HCT116 (cell line): ENCODE measurements at regions not wholly inside any gene's neighbourhood (a gene's known extent, or its start where the extent isn't known, plus 50 kb on each side); places are given as distances from the start of the nearest gene placed in this dataset.

Experiments used
- ATAC-seq: fragments of 200-7000 bp; cut with Tn5 transposase; 2 replicates; pipeline ENCODE4 v1.9.1; 2020; ENCODE audit warnings: mild to moderate bottlenecking, moderate library complexity
- BruUV-seq: library from RNA; stranded (reverse); fragments of 400-500 nt; replicated peaks from 2 replicates; lab custom pipeline; 2021; lab: Mats Ljungman, UMichigan
- CTCF ChIA-PET: fragments of 300-600 bp; sonication (Branson Sonifier 250); formaldehyde crosslinking; loops from one replicate; lab custom pipeline; 2021; ENCODE audit warnings: antibody characterized with exemption; lab: Charles Lee
- POLR2A ChIA-PET: fragments of 300-600, 350-600 bp; sonication (Branson Sonifier 250); formaldehyde crosslinking; loops from one replicate; lab custom pipeline; 2021; ENCODE audit warnings: antibody characterized with exemption; lab: Charles Lee
- RAD21 ChIA-PET, 2 experiments: fragments of 300-600 bp; sonication (Branson Sonifier 250); formaldehyde crosslinking; loops; one replicate each; lab custom pipeline; 2023; ENCODE audit warnings: low total read pairs in 2 of 2; ENCODE audit not compliant: uncharacterized antibody in 2 of 2, unreplicated experiment in 2 of 2, low non-redundant PET in 1 of 2; lab: Charles Lee
- DNase-seq: peaks from one replicate; pipeline ENCODE4 v3.0.0-alpha.2; 2010; ENCODE audit warnings: low read depth, low spot score
- H2AFZ ChIP-seq: fragments of 200-600 bp; shearing (Covaris generic), sonication (generic); 2 replicates; pipeline ENCODE4 v1.6.1; 2017; ENCODE audit warnings: low read depth, mixed run types, mixed read lengths, antibody characterized with exemption, low read length; ENCODE audit not compliant: poor library complexity, severe bottlenecking
- H3K27ac ChIP-seq: 2 replicates; pipeline ENCODE4 v1.5.1; 2012; ENCODE audit warnings: low read depth, low read length
- H3K27me3 ChIP-seq: fragments of 200-600 bp; sonication (generic); 2 replicates; pipeline ENCODE4 v1.6.1; 2016; ENCODE audit warnings: mixed run types, low read length, mixed read lengths; ENCODE audit not compliant: insufficient read depth
- H3K36me3 ChIP-seq, 2 experiments: fragments of 200-500 bp in 1 of 2; fragments of 200-600 bp in 1 of 2; sonication (Bioruptor generic) in 1 of 2; sonication (generic) in 1 of 2; 2 replicates each; pipeline versions ENCODE4 v1.5.1 to v1.6.1; 2014 to 2016; ENCODE audit warnings: low read length in 2 of 2, inconsistent platforms in 1 of 2, mixed read lengths in 1 of 2, mixed run types in 1 of 2; ENCODE audit not compliant: insufficient read depth in 2 of 2, control insufficient read depth in 1 of 2
- H3K4me1 ChIP-seq, 2 experiments: fragments of 200-600 bp in 1 of 2; sonication (generic) in 1 of 2; 2 replicates each; pipeline versions ENCODE4 v1.5.1 to v1.6.1; 2012 to 2017; ENCODE audit warnings: low read length in 2 of 2, inconsistent platforms in 1 of 2, mild to moderate bottlenecking in 1 of 2, mixed read lengths in 1 of 2, mixed run types in 1 of 2, moderate library complexity in 1 of 2; ENCODE audit not compliant: insufficient read depth in 2 of 2, control insufficient read depth in 1 of 2
- H3K4me2 ChIP-seq: fragments of 200-600 bp; sonication (generic); 2 replicates; pipeline ENCODE4 v1.6.1; 2017; ENCODE audit warnings: mixed run types, low read length, mixed read lengths
- H3K4me3 ChIP-seq, 2 experiments: fragments of 200-600 bp in 1 of 2; sonication (generic) in 1 of 2; replicated peaks in 1 of 2; 2 replicates each; pipeline ENCODE4 v1.5.1; 2011 to 2016; ENCODE audit warnings: low read length in 2 of 2, control low read depth in 1 of 2, low read depth in 1 of 2, mild to moderate bottlenecking in 1 of 2, mixed read lengths in 1 of 2, mixed run types in 1 of 2
- H3K79me2 ChIP-seq: fragments of 200-600 bp; sonication (generic); 2 replicates; pipeline ENCODE4 v1.6.1; 2017; ENCODE audit warnings: mild to moderate bottlenecking, mixed run types, low read length, moderate library complexity, mixed read lengths; ENCODE audit not compliant: insufficient read depth
- H3K9ac ChIP-seq: fragments of 200-600 bp; sonication (generic); 2 replicates; pipeline ENCODE4 v1.6.1; 2016; ENCODE audit warnings: low read length, mixed read lengths
- H3K9me2 ChIP-seq: fragments of 200-600 bp; sonication (generic), shearing (Covaris generic); 2 replicates; pipeline ENCODE4 v1.6.1; 2017; ENCODE audit warnings: mixed run types, mild to moderate bottlenecking, moderate library complexity; ENCODE audit not compliant: insufficient read depth
- H3K9me3 ChIP-seq, 2 experiments: fragments of 200-500 bp in 1 of 2; fragments of 200-600 bp in 1 of 2; sonication (Bioruptor generic) in 1 of 2; sonication (generic) in 1 of 2; 2 replicates each; pipeline ENCODE4 v1.6.1; 2014 to 2017; ENCODE audit warnings: low read length in 2 of 2, mixed read lengths in 2 of 2, inconsistent platforms in 1 of 2, low read depth in 1 of 2, mild to moderate bottlenecking in 1 of 2, mixed run types in 1 of 2, moderate library complexity in 1 of 2; ENCODE audit not compliant: control insufficient read depth in 1 of 2, insufficient read depth in 1 of 2
- H4K20me1 ChIP-seq: fragments of 200-600 bp; sonication (generic), shearing (Covaris generic); 2 replicates; pipeline ENCODE4 v1.6.1; 2017; ENCODE audit warnings: mixed run types, mild to moderate bottlenecking, moderate library complexity; ENCODE audit not compliant: insufficient read depth
- ATF3 ChIP-seq: IDR thresholded peaks from 2 replicates; pipeline ENCODE4 v1.6.1; 2012
- EZH2 ChIP-seq: fragments of 200-600 bp; sonication (generic); IDR thresholded peaks from 2 replicates; pipeline ENCODE4 v1.6.1; 2017; ENCODE audit warnings: antibody characterized with exemption, mixed run types
- EZH2phosphoT487 ChIP-seq: fragments of 200-600 bp; IDR thresholded peaks from 2 replicates; pipeline ENCODE4 v1.6.1; 2018; ENCODE audit warnings: antibody characterized with exemption, borderline replicate concordance
- FOSL1 ChIP-seq: IDR thresholded peaks from 2 replicates; pipeline ENCODE4 v1.6.1; 2012; ENCODE audit warnings: low read depth
- POLR2AphosphoS5 ChIP-seq: IDR thresholded peaks from 2 replicates; pipeline ENCODE4 v1.6.1; 2011; ENCODE audit warnings: mild to moderate bottlenecking, low read depth, low read length, moderate library complexity
- SIN3A ChIP-seq: IDR thresholded peaks from 2 replicates; pipeline ENCODE4 v1.6.1; 2012; ENCODE audit warnings: low read depth
- SRF ChIP-seq: IDR thresholded peaks from 2 replicates; pipeline ENCODE4 v1.6.1; 2012; ENCODE audit warnings: low read depth
- TCF7L2 ChIP-seq: IDR thresholded peaks from 2 replicates; pipeline ENCODE4 v1.7.0; 2011; ENCODE audit warnings: borderline replicate concordance, inconsistent platforms; ENCODE audit not compliant: insufficient read depth, insufficient read length; ENCODE audit errors: extremely low read depth
- intact Hi-C: fragments of 100-400 bp; cut with micrococcal nuclease; formaldehyde crosslinking; loops from 2 replicates; pipeline ENCODE4 v1.10.0; 2022
- TF ChIP-seq, protein P1 (sequence below): IDR thresholded peaks from 2 replicates; pipeline ENCODE4 v1.6.1; 2012; ENCODE audit warnings: low read depth

DNA sequence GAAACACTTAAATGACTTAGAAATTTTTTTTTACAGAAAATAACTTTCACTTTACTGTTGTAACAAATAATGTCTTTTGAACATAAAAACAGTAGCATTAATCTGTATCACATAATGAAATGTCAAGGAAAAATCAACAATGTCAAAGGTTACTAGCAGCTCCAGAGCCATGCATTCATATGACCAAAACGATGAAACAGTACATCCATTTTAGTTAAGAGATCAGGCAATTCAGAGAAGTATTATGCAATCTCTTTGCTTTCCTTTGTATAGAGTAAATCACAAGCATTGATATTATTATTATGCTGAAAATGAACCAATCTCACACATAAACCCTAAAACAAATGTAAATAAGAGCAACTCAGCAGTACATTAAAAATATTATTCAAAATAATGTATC, 748.9 kb downstream of the PLA2G4A start:
- DNase-seq (no peak), ATAC-seq (no peak)
- no peaks in the 10 kb centered on the region for H3K27me3 ChIP-seq
- H4K20me1 ChIP-seq, result no peaks in the 10 kb centered on the region
- intact Hi-C loops, result no loop called here
- POLR2A ChIA-PET, result no interaction called here
- no peaks in the 10 kb centered on the region for H3K4me1 ChIP-seq
- no TSS peak for BruUV-seq
- no peaks in the 10 kb centered on the region for H3K79me2 ChIP-seq
- H3K36me3 ChIP-seq, result no peaks in the 10 kb centered on the region
- no peak overlapping the region for H3K4me2 ChIP-seq
- TF ChIP-seq, protein P1, sequence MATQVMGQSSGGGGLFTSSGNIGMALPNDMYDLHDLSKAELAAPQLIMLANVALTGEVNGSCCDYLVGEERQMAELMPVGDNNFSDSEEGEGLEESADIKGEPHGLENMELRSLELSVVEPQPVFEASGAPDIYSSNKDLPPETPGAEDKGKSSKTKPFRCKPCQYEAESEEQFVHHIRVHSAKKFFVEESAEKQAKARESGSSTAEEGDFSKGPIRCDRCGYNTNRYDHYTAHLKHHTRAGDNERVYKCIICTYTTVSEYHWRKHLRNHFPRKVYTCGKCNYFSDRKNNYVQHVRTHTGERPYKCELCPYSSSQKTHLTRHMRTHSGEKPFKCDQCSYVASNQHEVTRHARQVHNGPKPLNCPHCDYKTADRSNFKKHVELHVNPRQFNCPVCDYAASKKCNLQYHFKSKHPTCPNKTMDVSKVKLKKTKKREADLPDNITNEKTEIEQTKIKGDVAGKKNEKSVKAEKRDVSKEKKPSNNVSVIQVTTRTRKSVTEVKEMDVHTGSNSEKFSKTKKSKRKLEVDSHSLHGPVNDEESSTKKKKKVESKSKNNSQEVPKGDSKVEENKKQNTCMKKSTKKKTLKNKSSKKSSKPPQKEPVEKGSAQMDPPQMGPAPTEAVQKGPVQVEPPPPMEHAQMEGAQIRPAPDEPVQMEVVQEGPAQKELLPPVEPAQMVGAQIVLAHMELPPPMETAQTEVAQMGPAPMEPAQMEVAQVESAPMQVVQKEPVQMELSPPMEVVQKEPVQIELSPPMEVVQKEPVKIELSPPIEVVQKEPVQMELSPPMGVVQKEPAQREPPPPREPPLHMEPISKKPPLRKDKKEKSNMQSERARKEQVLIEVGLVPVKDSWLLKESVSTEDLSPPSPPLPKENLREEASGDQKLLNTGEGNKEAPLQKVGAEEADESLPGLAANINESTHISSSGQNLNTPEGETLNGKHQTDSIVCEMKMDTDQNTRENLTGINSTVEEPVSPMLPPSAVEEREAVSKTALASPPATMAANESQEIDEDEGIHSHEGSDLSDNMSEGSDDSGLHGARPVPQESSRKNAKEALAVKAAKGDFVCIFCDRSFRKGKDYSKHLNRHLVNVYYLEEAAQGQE, result no peak
- no peak for TF ChIP-seq FOSL1
- TF ChIP-seq TCF7L2, result no peak
- no peak for TF ChIP-seq SRF
- TF ChIP-seq SIN3A, result no peak
- TF ChIP-seq POLR2AphosphoS5, result no peak
- TF ChIP-seq EZH2phosphoT487, result no peak
- no peak for TF ChIP-seq ATF3
- no peak for TF ChIP-seq EZH2
- H3K9me2 ChIP-seq, result no peaks in the 10 kb centered on the region
- CTCF ChIA-PET, result no interaction called here
- H3K4me3 ChIP-seq, result no peak overlapping the region
- H3K27ac ChIP-seq, result no peak overlapping the region
- H3K9me3 ChIP-seq, result no peaks in the 10 kb centered on the region
- no peak overlapping the region for H3K9ac ChIP-seq
- RAD21 ChIA-PET, result no interaction called here
- no peak overlapping the region for H2AFZ ChIP-seq
